ENCODE measurements at regions not wholly inside any gene's neighbourhood (a gene's known extent, or its start where the extent isn't known, plus 50 kb on each side); places are given as distances from the start of the nearest gene placed in this dataset.

DNA sequence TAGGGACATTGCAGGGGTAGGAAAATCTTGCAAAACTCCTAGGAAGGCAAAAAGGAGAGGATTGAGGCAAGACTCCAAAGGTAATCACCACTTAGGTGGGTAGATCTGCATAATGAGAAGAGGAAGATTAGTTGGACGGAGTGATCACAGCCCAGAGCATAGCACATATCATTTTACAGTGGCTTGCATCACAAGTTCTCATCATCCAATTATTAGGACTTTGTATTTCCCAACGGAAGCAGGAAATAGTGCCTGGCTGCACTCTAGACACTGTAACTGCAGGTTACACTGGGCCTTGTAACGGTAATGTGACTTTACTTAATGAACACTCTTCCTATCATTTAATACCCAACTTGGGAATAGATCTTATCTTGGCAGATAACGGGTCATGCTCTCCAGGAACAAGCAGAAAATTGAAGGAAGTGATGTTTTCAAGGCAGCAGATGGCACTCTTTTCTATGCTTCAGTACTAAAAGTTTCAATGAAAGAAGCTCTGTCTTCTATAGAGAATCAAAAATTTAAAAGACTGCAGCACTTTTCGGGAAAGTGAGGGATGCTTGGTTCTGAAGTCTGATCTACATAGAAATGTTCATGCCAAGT, 101.9 kb upstream of the KCNMB2 start:
- WGBS, 2 experiments (ENCODE audit: extremely low coverage in 1 of 2, insufficient coverage in 1 of 2, insufficient read length in 1 of 2, insufficient replicate concordance in 2 of 2, low coverage in 1 of 2, low lambda C conversion rate in 2 of 2, missing lambda C conversion rate in 1 of 2) = 75% methylated on average over 5 of the region's 5 CpGs; no CpG with 5 or more reads in 1 of the 2 experiments
- ChIA-PET POLR2A (ENCODE audit: partially characterized antibody) (no interaction called here), CTCF (ENCODE audit: partially characterized antibody) (interaction anchor here (0.8 to 4.7 kb wide), 13 partner anchors 11 to 594 kb away, joined by 3 to 25 read pairs (median 4); no protein-coding TSS in a partner anchor)
- DNase-seq (ENCODE audit: low read depth in 1 of 2, low spot score in 2 of 2) (no peak), FAIRE-seq (no peak)
- TF ChIP-seq RAD21 (IDR thresholded peaks at IDR 0.05 in 1 of 2, conservative IDR thresholded peaks at IDR 0.05 in 1 of 2; ENCODE audit: low read depth in 2 of 2, low read length in 2 of 2) (peak; percentile 51 to 59), POU5F1 (IDR thresholded peaks at IDR 0.05; ENCODE audit: low read depth, low read length) (no peak)
- TF ChIP-seq, protein P1, sequence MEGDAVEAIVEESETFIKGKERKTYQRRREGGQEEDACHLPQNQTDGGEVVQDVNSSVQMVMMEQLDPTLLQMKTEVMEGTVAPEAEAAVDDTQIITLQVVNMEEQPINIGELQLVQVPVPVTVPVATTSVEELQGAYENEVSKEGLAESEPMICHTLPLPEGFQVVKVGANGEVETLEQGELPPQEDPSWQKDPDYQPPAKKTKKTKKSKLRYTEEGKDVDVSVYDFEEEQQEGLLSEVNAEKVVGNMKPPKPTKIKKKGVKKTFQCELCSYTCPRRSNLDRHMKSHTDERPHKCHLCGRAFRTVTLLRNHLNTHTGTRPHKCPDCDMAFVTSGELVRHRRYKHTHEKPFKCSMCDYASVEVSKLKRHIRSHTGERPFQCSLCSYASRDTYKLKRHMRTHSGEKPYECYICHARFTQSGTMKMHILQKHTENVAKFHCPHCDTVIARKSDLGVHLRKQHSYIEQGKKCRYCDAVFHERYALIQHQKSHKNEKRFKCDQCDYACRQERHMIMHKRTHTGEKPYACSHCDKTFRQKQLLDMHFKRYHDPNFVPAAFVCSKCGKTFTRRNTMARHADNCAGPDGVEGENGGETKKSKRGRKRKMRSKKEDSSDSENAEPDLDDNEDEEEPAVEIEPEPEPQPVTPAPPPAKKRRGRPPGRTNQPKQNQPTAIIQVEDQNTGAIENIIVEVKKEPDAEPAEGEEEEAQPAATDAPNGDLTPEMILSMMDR (IDR thresholded peaks at IDR 0.05; ENCODE audit: control extremely low read depth in 1 of 3, insufficient read depth in 1 of 3, low read depth in 1 of 3, low read length in 3 of 3) = peak in 2 of 3 experiments; percentile 18 to 27; a peak in 2 of 4 replicates
- Histone ChIP-seq H2BK120ac (replicated peaks; ENCODE audit: low read depth, low read length) (no peak overlapping the region), H2BK20ac (ENCODE audit: low read length) (no peak overlapping the region), H2AK5ac (ENCODE audit: low read depth, low read length) (no peak overlapping the region), H4K20me1 (replicated peaks in 1 of 2; ENCODE audit: control insufficient read depth in 1 of 2, insufficient read depth in 2 of 2, low read length in 2 of 2) (no peaks in the 10 kb centered on the region), H3K23me2 (ENCODE audit: low read depth, low read length) (no peaks in the 10 kb centered on the region), H2BK5ac (ENCODE audit: low read depth, low read length) (no peak overlapping the region), H3K23ac (ENCODE audit: insufficient read length) (no peak overlapping the region), H3K9ac (replicated peaks in 1 of 4; ENCODE audit: extremely low read depth in 1 of 4, low read depth in 3 of 4, low read length in 3 of 4) (no peak overlapping the region), H4K91ac (replicated peaks; ENCODE audit: insufficient read length, low read length) (no peak overlapping the region), H2BK12ac (ENCODE audit: low read depth, low read length) (no peak overlapping the region), H3K4ac (replicated peaks; ENCODE audit: insufficient read length, low read depth, low read length) (no peak overlapping the region), H3K27ac (ENCODE audit: low read depth, low read length) (no peak overlapping the region), H2BK15ac (ENCODE audit: low read length) (no peak overlapping the region), H3K79me2 (ENCODE audit: control insufficient read depth in 1 of 2, insufficient read depth in 2 of 2, low read length in 2 of 2) (no peaks in the 10 kb centered on the region), H3K56ac (replicated peaks; ENCODE audit: insufficient read length, low read depth, low read length) (no peak overlapping the region), H3K79me1 (ENCODE audit: low read depth, low read length) (no peaks in the 10 kb centered on the region), H3K36me3 (ENCODE audit: control insufficient read depth in 2 of 4, insufficient read depth in 4 of 4, low read length in 3 of 4) (no peaks in the 10 kb centered on the region), H3K4me3 (ENCODE audit: extremely low read depth in 1 of 4, insufficient read depth in 2 of 4, low read depth in 3 of 4, low read length in 4 of 4) (no peak overlapping the region), H3K18ac (ENCODE audit: extremely low read depth, low read length) (no peak overlapping the region), H3K4me1 (replicated peaks in 1 of 4; ENCODE audit: control insufficient read depth in 3 of 4, insufficient read depth in 4 of 4, low read length in 3 of 4) (peaks cover 0 to 3% (median 0%) of the 10 kb centered on the region in 4 experiments; a peak in 2 of 7 replicates), H3K27me3 (replicated peaks in 1 of 4; ENCODE audit: control insufficient read depth in 3 of 4, extremely low read depth in 1 of 4, insufficient read depth in 3 of 4, low read length in 3 of 4) (no peaks in the 10 kb centered on the region), H2AFZ (ENCODE audit: low read length) (no peak overlapping the region), H4K8ac (ENCODE audit: extremely low read depth, insufficient read depth, low read length) (no peak overlapping the region), H4K5ac (ENCODE audit: insufficient read length, low read depth, low read length) (no peak overlapping the region), H3K9me3 (ENCODE audit: insufficient read depth in 2 of 2, low read depth in 1 of 2, low read length in 1 of 2) (no peaks in the 10 kb centered on the region), H3K4me2 (ENCODE audit: insufficient read depth in 1 of 2, low read depth in 2 of 2, low read length in 2 of 2) (no peak overlapping the region), H3K14ac (ENCODE audit: insufficient read length) (no peak overlapping the region)
